OCI-LY7 (cell line): ENCODE measurements at regions not wholly inside any gene's neighbourhood (a gene's known extent, or its start where the extent isn't known, plus 50 kb on each side); places are given as distances from the start of the nearest gene placed in this dataset.

ENCODE experiments used
- CTCF ChIP-seq: fragments of 200-600 bp; sonication (generic); conservative IDR thresholded peaks from 2 replicates; pipeline ENCODE4 v1.5.1; 2014; ENCODE audit warnings: mild to moderate bottlenecking, antibody characterized with exemption, low read length, moderate library complexity, mixed read lengths
- EZH2phosphoT487 ChIP-seq: fragments of 200-600 bp; sonication (generic); IDR thresholded peaks from 2 replicates; pipeline ENCODE4 v1.6.1; 2018; ENCODE audit warnings: low read depth, borderline replicate concordance, mild to moderate bottlenecking, mixed run types, antibody characterized with exemption, low read length, moderate library complexity, mixed read lengths

- no peak for TF ChIP-seq CTCF
- TF ChIP-seq EZH2phosphoT487 = no peak
Measured at GRCh38 chr7:114212721-114213429, 201.7 kb upstream of the FOXP2 start.
